ENCODE measurements at regions not wholly inside any gene's neighbourhood (a gene's known extent, or its start where the extent isn't known, plus 50 kb on each side); places are given as distances from the start of the nearest gene placed in this dataset.

- Histone ChIP-seq H3F3A (replicated peaks; ENCODE audit: low read depth) (no peaks in the 10 kb centered on the region), H3K27me3 (ENCODE audit: insufficient read depth) (no peaks in the 10 kb centered on the region), H3K4me3 (no peak overlapping the region), H3K9me2 (ENCODE audit: insufficient read depth) (no peaks in the 10 kb centered on the region), H3K4me1 (ENCODE audit: insufficient read depth) (no peaks in the 10 kb centered on the region), H3K79me2 (replicated peaks; ENCODE audit: insufficient read depth) (no peaks in the 10 kb centered on the region), H2AFZ (no peak overlapping the region), H4K20me1 (replicated peaks; ENCODE audit: insufficient read depth) (no peaks in the 10 kb centered on the region), H3K27ac (ENCODE audit: low read depth) (no peak overlapping the region), H3K4me2 (no peak overlapping the region), H3K36me3 (ENCODE audit: insufficient read depth) (no peaks in the 10 kb centered on the region)
- TF ChIP-seq CTCF (conservative IDR thresholded peaks at IDR 0.05; ENCODE audit: low read depth in 2 of 2): no peak
- no peak for TF ChIP-seq JUNB (IDR thresholded peaks at IDR 0.05; ENCODE audit: unreplicated experiment)
- TF ChIP-seq EZH2phosphoT487 (IDR thresholded peaks at IDR 0.05; ENCODE audit: unreplicated experiment): no peak
- H3K4me1 Mint-ChIP-seq: peaks cover 4% of the 10 kb centered on the region; the same call in 2 of the 3 replicates
- H3K36me3 Mint-ChIP-seq (ENCODE audit: low read depth): peaks cover 11% of the 10 kb centered on the region
- H3K27me3 Mint-ChIP-seq (ENCODE audit: insufficient read depth, low read depth, poor library complexity): peaks cover 2% of the 10 kb centered on the region
- peaks cover 31% of the 10 kb centered on the region for H3K9me3 Mint-ChIP-seq
- no peak for DNase-seq (ENCODE audit: low spot score)
- ATAC-seq: no peak
- no peak overlapping the region for H3K27ac Mint-ChIP-seq
- no peak overlapping the region for H3K4me3 Mint-ChIP-seq
These were observed 195.4 kb upstream of the HDAC4 start for GRCh38 chr2:239596253-239596652.

GRCh38 chr2:239595726-239596125 is 194.9 kb upstream of the HDAC4 start:
- Histone ChIP-seq H4K20me1 (replicated peaks; ENCODE audit: insufficient read depth) (no peaks in the 10 kb centered on the region), H3F3A (replicated peaks; ENCODE audit: low read depth) (no peaks in the 10 kb centered on the region), H3K4me2 (no peak overlapping the region), H3K9me2 (ENCODE audit: insufficient read depth) (no peaks in the 10 kb centered on the region), H3K27me3 (ENCODE audit: insufficient read depth) (no peaks in the 10 kb centered on the region), H3K4me1 (ENCODE audit: insufficient read depth) (no peaks in the 10 kb centered on the region), H2AFZ (no peak overlapping the region), H3K27ac (ENCODE audit: low read depth) (no peak overlapping the region), H3K36me3 (ENCODE audit: insufficient read depth) (no peaks in the 10 kb centered on the region), H3K79me2 (replicated peaks; ENCODE audit: insufficient read depth) (no peaks in the 10 kb centered on the region), H3K4me3 (no peak overlapping the region)
- ATAC-seq (no peak), DNase-seq (ENCODE audit: low spot score) (no peak)
- H3K36me3 Mint-ChIP-seq (ENCODE audit: low read depth): peaks cover 11% of the 10 kb centered on the region
- no peak for TF ChIP-seq ZNF331 (CRISPR knock-in tag; IDR thresholded peaks at IDR 0.05; ENCODE audit: low read depth)
- no peak for TF ChIP-seq CTCF (conservative IDR thresholded peaks at IDR 0.05; ENCODE audit: low read depth in 2 of 2)
- TF ChIP-seq CREB1 (CRISPR knock-in tag; IDR thresholded peaks at IDR 0.05; ENCODE audit: low read depth): no peak
- no peak overlapping the region for H3K27ac Mint-ChIP-seq
- H3K4me1 Mint-ChIP-seq: no peaks in the 10 kb centered on the region
- H3K4me3 Mint-ChIP-seq: no peak overlapping the region
- H3K27me3 Mint-ChIP-seq (ENCODE audit: insufficient read depth, low read depth, poor library complexity): peaks cover 2% of the 10 kb centered on the region
- peaks cover 35% of the 10 kb centered on the region for H3K9me3 Mint-ChIP-seq
